ENCODE measurements at regions not wholly inside any gene's neighbourhood (a gene's known extent, or its start where the extent isn't known, plus 50 kb on each side); places are given as distances from the start of the nearest gene placed in this dataset.

DNA sequence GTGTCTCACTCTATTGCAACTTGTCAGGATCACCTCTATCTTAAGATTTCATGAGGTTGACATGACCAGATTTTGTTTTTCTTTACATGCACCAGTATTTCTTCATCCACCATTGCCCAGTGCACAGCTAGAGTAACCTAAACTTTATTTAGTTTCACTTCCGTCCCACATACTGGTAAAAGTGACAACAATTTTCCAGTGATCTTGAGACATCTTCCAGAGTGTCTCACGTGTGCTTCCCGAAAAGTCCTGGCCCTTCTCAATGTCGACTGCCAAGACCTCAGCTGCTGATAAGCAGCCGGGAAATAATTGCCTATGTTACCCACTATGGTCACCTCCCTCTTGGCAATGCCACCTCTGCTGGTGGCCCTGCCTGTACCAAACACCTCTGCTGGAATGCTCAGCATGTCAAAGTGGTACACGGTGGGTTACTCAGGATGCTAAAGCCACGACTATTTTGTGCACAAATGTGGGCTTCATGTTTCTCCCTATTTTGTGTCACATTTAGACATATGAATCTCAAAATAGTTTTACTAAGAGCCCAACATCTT is 379.7 kb upstream of the TGFBR2 start:
- peaks cover 4 to 14% (median 10%) of the 10 kb centered on the region in 4 donors for H3K4me1 Mint-ChIP-seq
- intact Hi-C loops (cut with micrococcal nuclease): no loop called here
- peaks cover 0 to 2% (median 0%) of the 10 kb centered on the region in 8 donors for H3K9me3 Mint-ChIP-seq
- Histone ChIP-seq H3K9me3 (ENCODE audit: control insufficient read depth in 1 of 2, low read length in 2 of 2) (no peaks in the 10 kb centered on the region), H3K4me1 (ENCODE audit: insufficient read depth, low read length) (peaks cover 7% of the 10 kb centered on the region), H3K27me3 (ENCODE audit: insufficient read depth, low read length) (no peaks in the 10 kb centered on the region), H3K27ac (ENCODE audit: low read depth, low read length) (no peak overlapping the region), H3K36me3 (ENCODE audit: insufficient read depth, low read length) (no peaks in the 10 kb centered on the region), H3K4me3 (ENCODE audit: low read length in 2 of 2) (no peak overlapping the region)
- no peaks in the 10 kb centered on the region for H3K27me3 Mint-ChIP-seq
- DNase-seq: no peak
- POLR2A ChIA-PET (ENCODE audit: partially characterized antibody): no interaction called here
- H3K36me3 Mint-ChIP-seq: no peaks in the 10 kb centered on the region
- no peak overlapping the region for H3K4me3 Mint-ChIP-seq
- CTCF ChIA-PET (ENCODE audit: partially characterized antibody): interaction anchor here (0.9 to 1.7 kb wide), 2 partner anchors 27 to 29 kb away, joined by 3 to 5 read pairs; no protein-coding TSS in a partner anchor
- no peak overlapping the region for H3K27ac Mint-ChIP-seq

DNA sequence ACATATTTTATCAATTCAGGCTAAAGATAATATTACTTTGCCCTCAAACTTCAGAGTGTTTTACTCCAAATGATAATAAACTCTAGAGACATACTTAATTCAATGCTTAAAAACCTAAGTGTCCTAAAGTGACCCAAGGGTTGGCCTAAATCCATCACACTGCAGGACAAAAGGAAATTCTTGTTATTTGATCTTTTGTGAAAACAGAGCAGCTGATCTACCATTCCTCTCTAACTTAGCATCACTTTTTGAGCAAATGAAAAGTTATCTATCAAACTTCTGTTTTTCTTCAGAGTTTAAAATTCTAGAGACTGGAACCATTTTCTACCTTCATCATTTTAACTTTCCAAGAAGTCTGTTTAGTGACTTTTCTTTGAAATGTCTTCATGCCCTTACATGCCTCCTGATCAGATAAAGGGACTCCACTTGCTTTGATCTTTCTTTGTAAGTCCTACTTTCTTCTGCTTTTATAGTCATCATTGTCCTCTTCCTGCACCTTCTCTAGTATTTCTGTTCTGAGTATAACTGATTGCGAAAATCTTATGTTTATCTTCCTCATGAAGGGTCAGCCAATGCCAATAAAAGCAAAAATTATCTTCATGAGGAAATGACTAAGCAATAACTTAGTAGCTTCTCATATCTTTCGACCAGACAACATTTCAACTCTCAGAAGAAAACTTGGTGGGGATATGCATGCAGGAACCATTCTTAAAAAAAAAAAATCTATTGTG is 378.7 kb upstream of the TGFBR2 start:
- H3K4me1 Mint-ChIP-seq: peaks cover 3 to 13% (median 10%) of the 10 kb centered on the region in 4 donors
- peaks cover 7% of the 10 kb centered on the region for H3K4me1 ChIP-seq (ENCODE audit: insufficient read depth, low read length)
- H3K4me3 Mint-ChIP-seq: peak overlapping the region in 1 of 8 donors; percentile 55
- H3K9me3 Mint-ChIP-seq: peaks cover 0 to 2% (median 0%) of the 10 kb centered on the region in 8 donors
- no peak for DNase-seq
- H3K4me3 ChIP-seq (ENCODE audit: low read length in 2 of 2): no peak overlapping the region
- H3K27me3 Mint-ChIP-seq: no peaks in the 10 kb centered on the region
- no peaks in the 10 kb centered on the region for H3K9me3 ChIP-seq (ENCODE audit: control insufficient read depth in 1 of 2, low read length in 2 of 2)
- H3K36me3 ChIP-seq (ENCODE audit: insufficient read depth, low read length): no peaks in the 10 kb centered on the region
- H3K36me3 Mint-ChIP-seq: no peaks in the 10 kb centered on the region
- ChIA-PET POLR2A (ENCODE audit: partially characterized antibody) (no interaction called here), CTCF (ENCODE audit: partially characterized antibody) (no interaction called here)
- no peak overlapping the region for H3K27ac ChIP-seq (ENCODE audit: low read depth, low read length)
- intact Hi-C loops (cut with micrococcal nuclease): no loop called here
- peak overlapping the region in 1 of 7 donors; percentile 5 for H3K27ac Mint-ChIP-seq
- H3K27me3 ChIP-seq (ENCODE audit: insufficient read depth, low read length): no peaks in the 10 kb centered on the region

DNA sequence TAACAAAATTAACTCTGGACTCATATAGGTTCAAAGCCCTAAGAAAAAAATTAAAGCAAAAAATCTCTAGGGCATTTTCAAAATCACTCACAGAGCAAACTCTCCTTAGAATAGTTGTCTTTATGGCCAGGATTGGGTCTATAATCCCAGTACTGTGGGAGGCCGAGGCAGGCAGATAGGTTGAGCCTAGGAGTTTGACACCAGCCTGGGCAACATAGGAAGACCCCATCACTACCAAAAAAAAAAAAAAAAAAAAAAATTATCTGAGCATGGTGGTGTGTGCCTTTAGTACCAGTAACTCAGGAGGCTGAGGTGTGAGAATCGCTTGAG is 378.1 kb upstream of the TGFBR2 start:
- H3K4me1 ChIP-seq (ENCODE audit: insufficient read depth, low read length): peaks cover 7% of the 10 kb centered on the region
- no peaks in the 10 kb centered on the region for H3K9me3 ChIP-seq (ENCODE audit: control insufficient read depth in 1 of 2, low read length in 2 of 2)
- no peak overlapping the region for H3K27ac Mint-ChIP-seq
- H3K36me3 ChIP-seq (ENCODE audit: insufficient read depth, low read length): no peaks in the 10 kb centered on the region
- H3K4me3 ChIP-seq (ENCODE audit: low read length in 2 of 2): no peak overlapping the region
- no peaks in the 10 kb centered on the region for H3K27me3 ChIP-seq (ENCODE audit: insufficient read depth, low read length)
- H3K27ac ChIP-seq (ENCODE audit: low read depth, low read length): no peak overlapping the region
- peaks cover 3 to 11% (median 10%) of the 10 kb centered on the region in 4 donors for H3K4me1 Mint-ChIP-seq
- H3K27me3 Mint-ChIP-seq: no peaks in the 10 kb centered on the region
- CTCF ChIA-PET (ENCODE audit: partially characterized antibody): no interaction called here
- H3K9me3 Mint-ChIP-seq: peaks cover 0 to 2% (median 0%) of the 10 kb centered on the region in 8 donors
- POLR2A ChIA-PET (ENCODE audit: partially characterized antibody): no interaction called here
- intact Hi-C loops (cut with micrococcal nuclease): no loop called here
- no peak for DNase-seq
- no peaks in the 10 kb centered on the region for H3K36me3 Mint-ChIP-seq
- no peak overlapping the region for H3K4me3 Mint-ChIP-seq

DNA sequence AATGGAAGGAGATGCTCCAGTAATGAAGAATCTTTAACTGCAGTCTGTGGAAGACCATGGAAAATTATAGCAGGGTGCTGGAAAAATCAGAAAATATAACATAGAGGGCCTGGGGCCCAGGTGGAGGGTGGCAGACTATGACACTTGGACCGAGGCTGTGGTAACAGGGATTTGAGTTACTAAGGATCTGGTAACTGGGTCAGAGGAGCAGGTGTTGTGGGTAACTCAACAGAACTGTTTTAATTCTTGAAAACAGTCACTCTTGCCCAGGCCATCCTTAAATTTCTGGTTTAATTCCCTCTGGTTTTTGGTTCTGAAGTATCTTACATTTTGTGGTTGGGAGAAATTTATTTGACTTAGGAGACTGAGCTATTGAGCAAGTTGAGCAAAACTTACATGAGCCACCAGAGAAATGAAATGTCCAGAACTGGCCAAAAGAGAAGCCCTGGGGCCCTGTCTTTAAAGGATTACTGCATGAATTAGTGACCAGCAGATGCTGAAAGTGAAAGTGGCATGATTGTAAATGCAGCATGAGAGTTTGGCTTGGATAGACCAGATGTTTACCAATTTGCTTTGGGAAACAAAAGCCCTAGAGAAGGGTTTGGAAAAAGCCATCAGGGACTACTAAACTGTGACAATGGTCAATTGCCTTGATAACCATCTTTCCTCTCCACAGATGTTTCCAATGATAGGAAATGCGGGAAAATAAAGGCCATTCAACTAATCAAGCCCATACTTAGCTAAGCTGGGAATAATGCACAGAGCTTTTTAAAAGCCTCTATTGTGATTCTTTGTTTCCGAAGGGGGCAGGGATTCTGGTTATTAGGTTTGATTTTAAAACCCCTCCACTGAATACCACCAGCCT is 374.9 kb upstream of the TGFBR2 start:
- H3K27ac ChIP-seq (ENCODE audit: low read depth, low read length): no peak overlapping the region
- H3K36me3 ChIP-seq (ENCODE audit: insufficient read depth, low read length): no peaks in the 10 kb centered on the region
- ChIA-PET CTCF (ENCODE audit: partially characterized antibody) (interaction anchor here (1.0 to 3.5 kb wide), 2 partner anchors 33 to 86 kb away, joined by 3 to 12 read pairs; no protein-coding TSS in a partner anchor), POLR2A (ENCODE audit: partially characterized antibody) (no interaction called here)
- H3K9me3 ChIP-seq (ENCODE audit: control insufficient read depth in 1 of 2, low read length in 2 of 2): no peaks in the 10 kb centered on the region
- Mint-ChIP-seq H3K4me3 (no peak overlapping the region), H3K4me1 (peaks cover 3 to 11% (median 10%) of the 10 kb centered on the region in 4 donors), H3K27ac (no peak overlapping the region), H3K36me3 (no peaks in the 10 kb centered on the region), H3K9me3 (peaks cover 0 to 2% (median 0%) of the 10 kb centered on the region in 8 donors), H3K27me3 (no peaks in the 10 kb centered on the region)
- H3K27me3 ChIP-seq (ENCODE audit: insufficient read depth, low read length): no peaks in the 10 kb centered on the region
- intact Hi-C loops (cut with micrococcal nuclease): no loop called here
- no peak for DNase-seq
- H3K4me3 ChIP-seq (ENCODE audit: low read length in 2 of 2): no peak overlapping the region
- peaks cover 7% of the 10 kb centered on the region for H3K4me1 ChIP-seq (ENCODE audit: insufficient read depth, low read length)

DNA sequence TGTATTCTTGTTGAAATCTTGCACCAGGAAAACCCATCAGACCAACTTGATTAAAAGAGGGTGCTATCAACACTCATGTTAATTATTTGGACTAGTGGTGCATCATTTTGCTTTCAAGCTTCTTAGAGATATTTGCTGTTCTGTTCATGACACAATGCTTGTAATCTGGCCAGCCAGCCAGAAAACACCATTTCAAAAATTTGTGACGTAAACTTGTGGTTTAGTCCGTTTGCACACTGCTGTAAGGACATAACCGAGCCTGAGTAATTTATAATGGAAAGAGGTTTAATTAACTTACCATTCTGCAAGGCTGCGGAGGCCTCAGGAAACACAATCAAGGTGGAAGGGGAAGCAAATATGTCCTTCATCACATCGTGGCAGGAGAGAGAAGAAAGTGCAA is 374.3 kb upstream of the TGFBR2 start:
- ChIA-PET POLR2A (ENCODE audit: partially characterized antibody) (no interaction called here), CTCF (ENCODE audit: partially characterized antibody) (interaction anchor here (1.0 to 3.5 kb wide), 2 partner anchors 34 to 85 kb away, joined by 3 to 12 read pairs; no protein-coding TSS in a partner anchor)
- Histone ChIP-seq H3K27ac (ENCODE audit: low read depth, low read length) (no peak overlapping the region), H3K4me3 (ENCODE audit: low read length in 2 of 2) (no peak overlapping the region), H3K4me1 (ENCODE audit: insufficient read depth, low read length) (peaks cover 7% of the 10 kb centered on the region), H3K9me3 (ENCODE audit: control insufficient read depth in 1 of 2, low read length in 2 of 2) (no peaks in the 10 kb centered on the region), H3K36me3 (ENCODE audit: insufficient read depth, low read length) (no peaks in the 10 kb centered on the region), H3K27me3 (ENCODE audit: insufficient read depth, low read length) (no peaks in the 10 kb centered on the region)
- Mint-ChIP-seq H3K27me3 (no peaks in the 10 kb centered on the region), H3K36me3 (no peaks in the 10 kb centered on the region), H3K4me1 (peaks cover 3 to 11% (median 10%) of the 10 kb centered on the region in 4 donors), H3K27ac (no peak overlapping the region), H3K4me3 (no peak overlapping the region), H3K9me3 (peaks cover 0 to 2% (median 0%) of the 10 kb centered on the region in 8 donors)
- no peak for DNase-seq
- intact Hi-C loops (cut with micrococcal nuclease): no loop called here

DNA sequence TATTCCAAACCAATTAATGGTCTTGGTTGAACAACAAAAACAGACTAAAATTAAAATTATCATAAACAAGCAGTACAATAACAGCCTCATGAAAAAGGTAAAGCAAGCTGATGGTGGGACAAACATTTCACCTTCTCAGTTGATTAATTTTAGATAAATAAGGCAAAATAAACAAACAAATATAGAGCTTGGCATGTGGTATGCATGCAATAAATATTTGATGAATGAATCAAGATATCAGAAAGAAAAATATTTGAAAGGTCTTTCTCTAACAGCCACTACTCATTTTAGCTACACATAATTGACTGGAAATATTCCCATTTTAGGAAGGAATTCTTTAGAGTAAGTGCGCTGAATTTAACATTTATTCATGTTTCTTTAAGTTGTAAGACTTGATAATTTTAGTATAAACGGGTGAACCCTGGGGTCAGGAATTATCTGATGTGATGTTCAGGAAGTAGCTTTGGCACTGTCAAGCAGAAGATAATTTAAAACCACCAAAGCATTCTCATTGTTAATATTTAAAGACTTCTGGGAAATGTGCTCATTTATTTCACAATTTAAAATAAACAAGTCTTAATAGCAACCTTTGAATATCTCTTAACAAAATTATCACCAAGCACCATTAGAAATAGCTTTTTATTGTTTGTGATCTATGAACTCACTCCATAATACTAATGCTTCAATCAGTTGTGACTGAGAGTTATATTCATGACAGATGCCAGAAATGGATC is 372.3 kb upstream of the TGFBR2 start:
- Mint-ChIP-seq H3K27ac (no peak overlapping the region), H3K9me3 (peaks cover 0 to 5% (median under 1%) of the 10 kb centered on the region in 8 donors), H3K4me3 (no peak overlapping the region), H3K36me3 (no peaks in the 10 kb centered on the region), H3K4me1 (peaks cover 0 to 2% (median 0%) of the 10 kb centered on the region in 4 donors), H3K27me3 (no peaks in the 10 kb centered on the region)
- CTCF ChIA-PET (ENCODE audit: partially characterized antibody): interaction anchor here (3.5 kb wide), 1 partner anchor 36 kb away, joined by 12 read pairs; no protein-coding TSS in a partner anchor
- intact Hi-C loops (cut with micrococcal nuclease): no loop called here
- Histone ChIP-seq H3K9me3 (ENCODE audit: control insufficient read depth in 1 of 2, low read length in 2 of 2) (no peaks in the 10 kb centered on the region), H3K4me1 (ENCODE audit: insufficient read depth, low read length) (no peaks in the 10 kb centered on the region), H3K27me3 (ENCODE audit: insufficient read depth, low read length) (no peaks in the 10 kb centered on the region), H3K36me3 (ENCODE audit: insufficient read depth, low read length) (no peaks in the 10 kb centered on the region), H3K27ac (ENCODE audit: low read depth, low read length) (no peak overlapping the region), H3K4me3 (ENCODE audit: low read length in 2 of 2) (no peak overlapping the region)
- no peak for DNase-seq
- POLR2A ChIA-PET (ENCODE audit: partially characterized antibody): no interaction called here
